ENCODE measurements at regions not wholly inside any gene's neighbourhood (a gene's known extent, or its start where the extent isn't known, plus 50 kb on each side); places are given as distances from the start of the nearest gene placed in this dataset.

GRCh38 chr13:59468396-59468795, 695.3 kb downstream of the DIAPH3 start:
- DNase-seq: no peak

GRCh38 chr13:59471106-59471505, 692.6 kb downstream of the DIAPH3 start:
- no peak for DNase-seq

- DNase-seq: no peak
Observed at GRCh38 chr13:59472134-59472533, 691.6 kb downstream of the DIAPH3 start.

GRCh38 chr13:59474696-59475095, 689.0 kb downstream of the DIAPH3 start:
- DNase-seq: no peak

- DNase-seq: no peak
Observed at GRCh38 chr13:59475911-59476310, 687.8 kb downstream of the DIAPH3 start.

GRCh38 chr13:59476366-59476765, 687.4 kb downstream of the DIAPH3 start:
- DNase-seq: no peak

- no peak for DNase-seq
Observed at GRCh38 chr13:59477011-59477410, 686.7 kb downstream of the DIAPH3 start.

- DNase-seq: no peak
Observed at GRCh38 chr13:59478908-59479307, 684.8 kb downstream of the DIAPH3 start.

- DNase-seq: no peak
Observed at GRCh38 chr13:59479629-59480028, 684.1 kb downstream of the DIAPH3 start.

- DNase-seq: no peak
Observed at GRCh38 chr13:59480396-59481259, 683.1 kb downstream of the DIAPH3 start.

- no peak for DNase-seq
Observed at GRCh38 chr13:59483501-59484145, 680.1 kb downstream of the DIAPH3 start.

- DNase-seq: no peak
Observed at GRCh38 chr13:59487883-59488282, 675.8 kb downstream of the DIAPH3 start.

- DNase-seq: no peak
Observed at GRCh38 chr13:59488436-59488835, 675.3 kb downstream of the DIAPH3 start.

GRCh38 chr13:59490651-59491050, 673.1 kb downstream of the DIAPH3 start:
- DNase-seq: peak in 1 of 14 donors; percentile 5

- DNase-seq: no peak
Observed at GRCh38 chr13:59492030-59492636, 671.6 kb downstream of the DIAPH3 start.

- DNase-seq: no peak
Observed at GRCh38 chr13:59493436-59493965, 670.2 kb downstream of the DIAPH3 start.

GRCh38 chr13:59494151-59494550, 669.6 kb downstream of the DIAPH3 start:
- DNase-seq: no peak

- peak in 1 of 14 donors; percentile 15 for DNase-seq
Observed at GRCh38 chr13:59494560-59494970, 669.2 kb downstream of the DIAPH3 start.

- no peak for DNase-seq
Observed at GRCh38 chr13:59495299-59495698, 668.4 kb downstream of the DIAPH3 start.

- no peak for DNase-seq
Observed at GRCh38 chr13:59495936-59496512, 667.7 kb downstream of the DIAPH3 start.

GRCh38 chr13:59497621-59498247, 666.0 kb downstream of the DIAPH3 start:
- no peak for DNase-seq

GRCh38 chr13:59501004-59501403, 662.7 kb downstream of the DIAPH3 start:
- no peak for DNase-seq
